Fibroblast of skin of abdomen (primary cell): ENCODE measurements at regions not wholly inside any gene's neighbourhood (a gene's known extent, or its start where the extent isn't known, plus 50 kb on each side); places are given as distances from the start of the nearest gene placed in this dataset.

Source experiments
- DNase-seq: peaks from one replicate; pipeline ENCODE4 v3.0.0-alpha.2; 2013

- no peak for DNase-seq
Measured at GRCh38 chr2:173419506-173419905, 64.8 kb downstream of the CDCA7 start.

GRCh38 chr2:173424886-173425285 lies 70.2 kb downstream of the CDCA7 start:
- DNase-seq = peak; percentile 93

- peak; percentile 82 for DNase-seq
Measured at GRCh38 chr2:173427887-173428668, 73.4 kb downstream of the CDCA7 start.

GRCh38 chr2:173431191-173431590 lies 76.5 kb downstream of the CDCA7 start:
- no peak for DNase-seq

GRCh38 chr2:173432049-173432754 lies 77.5 kb downstream of the CDCA7 start:
- DNase-seq = no peak

GRCh38 chr2:173434762-173435569 lies 80.3 kb downstream of the CDCA7 start:
- DNase-seq = no peak

- DNase-seq = no peak
Measured at GRCh38 chr2:173435574-173435973, 80.9 kb downstream of the CDCA7 start.

GRCh38 chr2:173436088-173436487 lies 81.4 kb downstream of the CDCA7 start:
- DNase-seq = no peak

GRCh38 chr2:173441222-173441621 lies 86.5 kb downstream of the CDCA7 start:
- DNase-seq = peak; percentile 72

GRCh38 chr2:173442542-173442941 lies 87.9 kb downstream of the CDCA7 start:
- DNase-seq = no peak

GRCh38 chr2:173446722-173447121 lies 92.0 kb downstream of the CDCA7 start:
- DNase-seq = no peak

GRCh38 chr2:173448938-173449471 lies 94.3 kb downstream of the CDCA7 start:
- DNase-seq = peak; percentile 84

- no peak for DNase-seq
Measured at GRCh38 chr2:173451118-173451517, 96.4 kb downstream of the CDCA7 start.

GRCh38 chr2:173451941-173452340 lies 97.3 kb downstream of the CDCA7 start:
- DNase-seq = no peak

- no peak for DNase-seq
Measured at GRCh38 chr2:173452416-173452815, 97.7 kb downstream of the CDCA7 start.

GRCh38 chr2:173456960-173457359 lies 102.3 kb downstream of the CDCA7 start:
- no peak for DNase-seq

GRCh38 chr2:173457366-173457765 lies 102.7 kb downstream of the CDCA7 start:
- no peak for DNase-seq

GRCh38 chr2:173458991-173459780 lies 104.5 kb downstream of the CDCA7 start:
- no peak for DNase-seq

GRCh38 chr2:173462892-173463840 lies 108.5 kb downstream of the CDCA7 start:
- no peak for DNase-seq

GRCh38 chr2:173463846-173464245 lies 109.2 kb downstream of the CDCA7 start:
- no peak for DNase-seq

- DNase-seq = no peak
Measured at GRCh38 chr2:173467751-173468150, 113.1 kb downstream of the CDCA7 start.
